ENCODE measurements at regions not wholly inside any gene's neighbourhood (a gene's known extent, or its start where the extent isn't known, plus 50 kb on each side); places are given as distances from the start of the nearest gene placed in this dataset.

DNA sequence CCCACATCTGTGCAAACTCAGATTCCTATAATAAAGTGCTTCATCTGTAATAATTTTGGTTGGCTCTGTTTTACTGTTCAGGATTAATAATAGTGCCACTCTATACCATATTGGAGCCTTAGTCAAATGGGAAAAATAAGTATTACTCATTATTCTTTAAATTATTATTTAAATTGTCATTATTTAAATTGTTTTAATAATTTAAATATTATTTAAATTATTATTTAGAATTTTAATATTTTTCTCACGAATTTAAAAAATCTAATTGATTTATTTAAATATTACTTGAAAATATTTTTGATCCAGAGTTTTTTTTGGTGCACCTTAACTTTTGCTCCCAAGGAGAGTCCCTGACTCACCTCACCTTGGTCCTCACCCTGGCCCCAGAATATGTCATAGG, 245.7 kb upstream of the MDGA2 start:
- no peak for TF ChIP-seq EZH2 (IDR thresholded peaks at IDR 0.05; ENCODE audit: borderline replicate concordance, insufficient read depth, low read depth, low read length, poor library complexity, severe bottlenecking)
- TF ChIP-seq, protein P1, sequence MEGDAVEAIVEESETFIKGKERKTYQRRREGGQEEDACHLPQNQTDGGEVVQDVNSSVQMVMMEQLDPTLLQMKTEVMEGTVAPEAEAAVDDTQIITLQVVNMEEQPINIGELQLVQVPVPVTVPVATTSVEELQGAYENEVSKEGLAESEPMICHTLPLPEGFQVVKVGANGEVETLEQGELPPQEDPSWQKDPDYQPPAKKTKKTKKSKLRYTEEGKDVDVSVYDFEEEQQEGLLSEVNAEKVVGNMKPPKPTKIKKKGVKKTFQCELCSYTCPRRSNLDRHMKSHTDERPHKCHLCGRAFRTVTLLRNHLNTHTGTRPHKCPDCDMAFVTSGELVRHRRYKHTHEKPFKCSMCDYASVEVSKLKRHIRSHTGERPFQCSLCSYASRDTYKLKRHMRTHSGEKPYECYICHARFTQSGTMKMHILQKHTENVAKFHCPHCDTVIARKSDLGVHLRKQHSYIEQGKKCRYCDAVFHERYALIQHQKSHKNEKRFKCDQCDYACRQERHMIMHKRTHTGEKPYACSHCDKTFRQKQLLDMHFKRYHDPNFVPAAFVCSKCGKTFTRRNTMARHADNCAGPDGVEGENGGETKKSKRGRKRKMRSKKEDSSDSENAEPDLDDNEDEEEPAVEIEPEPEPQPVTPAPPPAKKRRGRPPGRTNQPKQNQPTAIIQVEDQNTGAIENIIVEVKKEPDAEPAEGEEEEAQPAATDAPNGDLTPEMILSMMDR (IDR thresholded peaks at IDR 0.05) = no peak
